HepG2 (cell line): ENCODE measurements at regions not wholly inside any gene's neighbourhood (a gene's known extent, or its start where the extent isn't known, plus 50 kb on each side); places are given as distances from the start of the nearest gene placed in this dataset.

Source experiments
- ATAC-seq: fragments of 200-7000 bp; cut with Tn5 transposase; 3 replicates; pipeline ENCODE4 v1.9.1; 2020; ENCODE audit warnings: mild to moderate bottlenecking, moderate library complexity
- BruUV-seq: library from RNA; stranded (reverse); fragments of 400-500 nt; replicated peaks from 2 replicates; lab custom pipeline; 2021; lab: Mats Ljungman, UMichigan
- CTCF ChIA-PET: fragments of 300-600 bp; formaldehyde crosslinking; extraction: SDS; loops from one replicate; lab custom pipeline; 2021; ENCODE audit warnings: low total read pairs, inconsistent platforms, low intra/inter-chr PET ratio; lab: Yijun Ruan, JAX
- POLR2A ChIA-PET: fragments of 350-600 bp; sonication (Branson Sonifier 250); formaldehyde crosslinking; loops from one replicate; lab custom pipeline; 2020; ENCODE audit warnings: antibody characterized with exemption, inconsistent platforms; lab: Yijun Ruan, JAX
- DNase-seq: peaks from one replicate; pipeline ENCODE4 v3.0.0-alpha.2; 2015; ENCODE audit warnings: low spot score
- FAIRE-seq: peaks from 3 replicates; lab custom pipeline; 2011; peaks lifted over from hg19 to GRCh38; lab: Jason Lieb, UNC
- H2AFZ ChIP-seq: one replicate; pipeline ENCODE4 v1.6.1; 2011; ENCODE audit warnings: low read length, inconsistent platforms
- H3K27ac ChIP-seq: fragments of 300-600 bp; 3 replicates; pipeline ENCODE4 v1.8.0; 2011; ENCODE audit warnings: mixed run types, mild to moderate bottlenecking, mixed read lengths, low read length, inconsistent platforms; ENCODE audit not compliant: insufficient read depth; ENCODE audit errors: extremely low read length
- H3K27me3 ChIP-seq, 2 experiments: fragments of 200-600 bp in 1 of 2; 2 replicates in 1 of 2; 3 replicates in 1 of 2; pipeline versions ENCODE4 v1.6.0 to v1.8.0; 2011; ENCODE audit warnings: low read length in 2 of 2, mild to moderate bottlenecking in 2 of 2, moderate library complexity in 2 of 2, inconsistent platforms in 1 of 2; ENCODE audit not compliant: insufficient read depth in 2 of 2, control insufficient read depth in 1 of 2
- H3K36me3 ChIP-seq, 2 experiments: fragments of 200-600 bp in 1 of 2; replicated peaks in 1 of 2; 2 replicates in 1 of 2; 3 replicates in 1 of 2; pipeline versions ENCODE4 v1.5.1 to v1.8.0; 2011; ENCODE audit warnings: low read length in 2 of 2, inconsistent platforms in 1 of 2; ENCODE audit not compliant: insufficient read depth in 2 of 2, control insufficient read depth in 1 of 2
- H3K4me1 ChIP-seq: 2 replicates; pipeline ENCODE4 v1.5.1; 2012; ENCODE audit warnings: low read length, inconsistent platforms; ENCODE audit not compliant: insufficient read depth
- H3K4me2 ChIP-seq: 2 replicates; pipeline ENCODE4 v1.6.0; 2011; ENCODE audit warnings: low read depth, low read length, inconsistent platforms
- H3K4me3 ChIP-seq, 3 experiments: fragments of 200-600 bp in 1 of 3; sonication (generic), shearing (Covaris generic) in 1 of 3; replicated peaks in 1 of 3; 2 replicates each; pipeline ENCODE4 v1.5.1; 2011 to 2016; ENCODE audit warnings: low read length in 3 of 3, inconsistent platforms in 2 of 3, low read depth in 2 of 3, mild to moderate bottlenecking in 2 of 3, control low read depth in 1 of 3, mixed read lengths in 1 of 3; ENCODE audit not compliant: insufficient read depth in 1 of 3
- H3K79me2 ChIP-seq: one replicate; pipeline ENCODE4 v1.6.1; 2011; ENCODE audit warnings: low read length, inconsistent platforms; ENCODE audit not compliant: insufficient read depth
- H3K9ac ChIP-seq: 2 replicates; pipeline ENCODE4 v1.6.0; 2011; ENCODE audit warnings: mild to moderate bottlenecking, low read depth, low read length, inconsistent platforms; ENCODE audit not compliant: insufficient read depth
- H3K9me3 ChIP-seq: 2 replicates; pipeline ENCODE4 v1.5.1; 2012; ENCODE audit warnings: mild to moderate bottlenecking, low read length
- H4K20me1 ChIP-seq: 2 replicates; pipeline ENCODE4 v1.6.0; 2011; ENCODE audit warnings: inconsistent platforms, mild to moderate bottlenecking, low read length, moderate library complexity; ENCODE audit not compliant: insufficient read depth
- ARNTL ChIP-seq: sonication (generic); formaldehyde crosslinking; IDR thresholded peaks from 2 replicates; pipeline ENCODE4 v1.4.0; 2020; ENCODE audit warnings: mild to moderate bottlenecking, missing genetic modification reagents
- CEBPB ChIP-seq: IDR thresholded peaks from 2 replicates; pipeline ENCODE4 v1.6.1; 2011; ENCODE audit warnings: low read depth, low read length, improper control_type of control experiment, borderline replicate concordance
- HNRNPUL1 ChIP-seq: fragments of 200-400 bp; formaldehyde crosslinking; IDR thresholded peaks from 2 replicates; pipeline ENCODE4 v1.6.1; 2017; ENCODE audit warnings: low read depth, mild to moderate bottlenecking, low read length, moderate library complexity
- KLF15 ChIP-seq: sonication (generic); formaldehyde crosslinking; IDR thresholded peaks from 2 replicates; pipeline ENCODE4 v1.8.1; 2023; ENCODE audit warnings: borderline replicate concordance, mild to moderate bottlenecking, inconsistent platforms, missing genetic modification reagents, mixed read lengths
- LCORL ChIP-seq, 2 experiments: fragments of 450-650 bp in 1 of 2; sonication (generic) in 1 of 2; formaldehyde crosslinking in 1 of 2; IDR thresholded peaks; 2 replicates each; pipeline versions ENCODE4 v1.5.0 to v1.6.1; 2017 to 2020; ENCODE audit warnings: antibody characterized with exemption in 1 of 2, missing genetic modification reagents in 1 of 2
- REST ChIP-seq, 2 experiments: IDR thresholded peaks; 2 replicates each; pipeline ENCODE4 v1.6.1; 2011 to 2012; ENCODE audit warnings: low read length in 2 of 2, borderline replicate concordance in 1 of 2, low read depth in 1 of 2, mild to moderate bottlenecking in 1 of 2, moderate library complexity in 1 of 2
- SMC3 ChIP-seq: IDR thresholded peaks from 2 replicates; pipeline ENCODE4 v1.6.1; 2011; ENCODE audit warnings: low read length, improper control_type of control experiment
- SP2 ChIP-seq: sonication (generic); formaldehyde crosslinking; IDR thresholded peaks from 2 replicates; pipeline ENCODE4 v1.5.1; 2020; ENCODE audit warnings: mild to moderate bottlenecking, missing genetic modification reagents
- TRAFD1 ChIP-seq: sonication (generic); formaldehyde crosslinking; IDR thresholded peaks from 2 replicates; pipeline ENCODE4 v1.5.1; 2020; ENCODE audit warnings: missing genetic modification reagents, mild to moderate bottlenecking, borderline replicate concordance
- ZNF207 ChIP-seq: fragments of 450-650 bp; IDR thresholded peaks from 2 replicates; pipeline ENCODE4 v1.6.1; 2016; ENCODE audit warnings: antibody characterized with exemption, borderline replicate concordance
- ZNF598 ChIP-seq: sonication (generic); formaldehyde crosslinking; IDR thresholded peaks from 2 replicates; pipeline ENCODE4 v1.5.1; 2020; ENCODE audit warnings: mild to moderate bottlenecking, missing genetic modification reagents, borderline replicate concordance
- ZNF674 ChIP-seq: sonication (generic); formaldehyde crosslinking; IDR thresholded peaks from 2 replicates; pipeline ENCODE4 v1.5.0; 2020; ENCODE audit warnings: low read depth, mild to moderate bottlenecking, missing genetic modification reagents
- WGBS: methylation state at CpG from one replicate; pipeline ENCODE4 v1.1.6; 2017; ENCODE audit warnings: low lambda C conversion rate; 5-methylcytosine and 5-hydroxymethylcytosine counted together
- in situ Hi-C: cut with HindIII; loops from 2 replicates; pipeline ENCODE4 v1.10.0; 2017; ENCODE audit warnings: low pct_unique_long_range_greater_than_20kb; ENCODE audit not compliant: extremely low pct_ligation_motif_present
- intact Hi-C: fragments of 100-400 bp; cut with micrococcal nuclease; formaldehyde crosslinking; loops from one replicate; pipeline ENCODE4 v1.10.0; 2022; ENCODE audit not compliant: unreplicated experiment
- TF ChIP-seq, protein P1 (sequence below): sonication (generic); formaldehyde crosslinking; IDR thresholded peaks from 2 replicates; pipeline ENCODE4 v1.5.0; 2020; ENCODE audit warnings: mild to moderate bottlenecking, missing genetic modification reagents, moderate library complexity
- TF ChIP-seq, protein P2 (sequence below): sonication (generic); formaldehyde crosslinking; IDR thresholded peaks from 2 replicates; pipeline ENCODE4 v1.4.0; 2020; ENCODE audit warnings: low read depth, mild to moderate bottlenecking, missing genetic modification reagents
- TF ChIP-seq, protein P3 (sequence below): IDR thresholded peaks from 2 replicates; pipeline ENCODE4 v1.6.1; 2018; ENCODE audit warnings: missing genetic modification reagents

DNA sequence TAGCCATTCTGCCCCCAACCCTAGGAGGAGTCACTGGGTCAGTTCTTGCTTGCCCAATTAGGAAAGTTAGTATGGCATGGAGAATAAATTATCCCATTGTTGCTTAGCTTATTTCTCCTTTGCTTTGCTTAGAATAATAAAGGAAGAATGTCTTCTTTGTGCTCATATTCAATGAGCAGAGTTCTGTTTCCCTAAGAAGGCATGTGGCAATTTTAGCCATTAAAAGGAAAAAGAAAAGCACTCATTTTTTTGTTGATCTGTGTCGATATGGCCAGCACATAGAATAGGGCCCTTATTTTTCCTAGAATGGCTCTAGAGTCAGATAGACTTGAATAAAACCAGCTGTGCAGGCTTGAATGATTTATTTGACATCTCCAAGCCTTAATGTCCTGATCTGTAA is 166.4 kb upstream of the PPARGC1A start:
- POLR2A ChIA-PET, result no interaction called here
- 0% methylated on average over 1 of the region's 1 CpG for WGBS
- intact Hi-C loops, result no loop called here
- H3K36me3 ChIP-seq, result no peaks in the 10 kb centered on the region
- in situ Hi-C loops, result no loop called here
- DNase-seq (no peak), ATAC-seq (no peak), FAIRE-seq (no peak)
- H3K27me3 ChIP-seq, result no peaks in the 10 kb centered on the region
- CTCF ChIA-PET, result no interaction called here
- no peak overlapping the region for H3K4me2 ChIP-seq
- no peak overlapping the region for H2AFZ ChIP-seq
- no TSS peak for BruUV-seq
- no peaks in the 10 kb centered on the region for H3K9me3 ChIP-seq
- H3K79me2 ChIP-seq, result no peaks in the 10 kb centered on the region
- no peak overlapping the region for H3K9ac ChIP-seq
- TF ChIP-seq KLF15 (CRISPR knock-in tag), result no peak
- TF ChIP-seq SP2 (CRISPR knock-in tag), result no peak
- no peak for TF ChIP-seq REST (IDR thresholded peaks at IDR 0.05; ENCODE audit: borderline replicate concordance in 1 of 2, low read depth in 1 of 2, low read length in 2 of 2)
- TF ChIP-seq LCORL (IDR thresholded peaks at IDR 0.05), result no peak
- no peak for TF ChIP-seq LCORL (CRISPR knock-in tag; IDR thresholded peaks at IDR 0.05)
- TF ChIP-seq ZNF674 (CRISPR knock-in tag), result no peak
- no peak for TF ChIP-seq SMC3
- TF ChIP-seq TRAFD1 (CRISPR knock-in tag), result no peak
- TF ChIP-seq ARNTL (CRISPR knock-in tag), result no peak
- TF ChIP-seq, protein P1, sequence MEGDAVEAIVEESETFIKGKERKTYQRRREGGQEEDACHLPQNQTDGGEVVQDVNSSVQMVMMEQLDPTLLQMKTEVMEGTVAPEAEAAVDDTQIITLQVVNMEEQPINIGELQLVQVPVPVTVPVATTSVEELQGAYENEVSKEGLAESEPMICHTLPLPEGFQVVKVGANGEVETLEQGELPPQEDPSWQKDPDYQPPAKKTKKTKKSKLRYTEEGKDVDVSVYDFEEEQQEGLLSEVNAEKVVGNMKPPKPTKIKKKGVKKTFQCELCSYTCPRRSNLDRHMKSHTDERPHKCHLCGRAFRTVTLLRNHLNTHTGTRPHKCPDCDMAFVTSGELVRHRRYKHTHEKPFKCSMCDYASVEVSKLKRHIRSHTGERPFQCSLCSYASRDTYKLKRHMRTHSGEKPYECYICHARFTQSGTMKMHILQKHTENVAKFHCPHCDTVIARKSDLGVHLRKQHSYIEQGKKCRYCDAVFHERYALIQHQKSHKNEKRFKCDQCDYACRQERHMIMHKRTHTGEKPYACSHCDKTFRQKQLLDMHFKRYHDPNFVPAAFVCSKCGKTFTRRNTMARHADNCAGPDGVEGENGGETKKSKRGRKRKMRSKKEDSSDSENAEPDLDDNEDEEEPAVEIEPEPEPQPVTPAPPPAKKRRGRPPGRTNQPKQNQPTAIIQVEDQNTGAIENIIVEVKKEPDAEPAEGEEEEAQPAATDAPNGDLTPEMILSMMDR, result no peak
- no peak for TF ChIP-seq CEBPB
- TF ChIP-seq ZNF207, result no peak
- TF ChIP-seq, protein P2, sequence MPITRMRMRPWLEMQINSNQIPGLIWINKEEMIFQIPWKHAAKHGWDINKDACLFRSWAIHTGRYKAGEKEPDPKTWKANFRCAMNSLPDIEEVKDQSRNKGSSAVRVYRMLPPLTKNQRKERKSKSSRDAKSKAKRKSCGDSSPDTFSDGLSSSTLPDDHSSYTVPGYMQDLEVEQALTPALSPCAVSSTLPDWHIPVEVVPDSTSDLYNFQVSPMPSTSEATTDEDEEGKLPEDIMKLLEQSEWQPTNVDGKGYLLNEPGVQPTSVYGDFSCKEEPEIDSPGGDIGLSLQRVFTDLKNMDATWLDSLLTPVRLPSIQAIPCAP (CRISPR knock-in tag), result no peak
- TF ChIP-seq, protein P3, sequence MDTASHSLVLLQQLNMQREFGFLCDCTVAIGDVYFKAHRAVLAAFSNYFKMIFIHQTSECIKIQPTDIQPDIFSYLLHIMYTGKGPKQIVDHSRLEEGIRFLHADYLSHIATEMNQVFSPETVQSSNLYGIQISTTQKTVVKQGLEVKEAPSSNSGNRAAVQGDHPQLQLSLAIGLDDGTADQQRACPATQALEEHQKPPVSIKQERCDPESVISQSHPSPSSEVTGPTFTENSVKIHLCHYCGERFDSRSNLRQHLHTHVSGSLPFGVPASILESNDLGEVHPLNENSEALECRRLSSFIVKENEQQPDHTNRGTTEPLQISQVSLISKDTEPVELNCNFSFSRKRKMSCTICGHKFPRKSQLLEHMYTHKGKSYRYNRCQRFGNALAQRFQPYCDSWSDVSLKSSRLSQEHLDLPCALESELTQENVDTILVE (CRISPR knock-in tag), result no peak
- no peak for TF ChIP-seq ZNF598 (CRISPR knock-in tag)
- TF ChIP-seq HNRNPUL1, result no peak
- no peak overlapping the region for H3K4me3 ChIP-seq
- H4K20me1 ChIP-seq, result no peaks in the 10 kb centered on the region
- no peaks in the 10 kb centered on the region for H3K4me1 ChIP-seq
- H3K27ac ChIP-seq, result no peak overlapping the region
